ENCODE measurements at regions not wholly inside any gene's neighbourhood (a gene's known extent, or its start where the extent isn't known, plus 50 kb on each side); places are given as distances from the start of the nearest gene placed in this dataset.

GRCh38 chr7:20482071-20482470 lies 133.4 kb upstream of the ABCB5 start:
- TF ChIP-seq, protein P1, sequence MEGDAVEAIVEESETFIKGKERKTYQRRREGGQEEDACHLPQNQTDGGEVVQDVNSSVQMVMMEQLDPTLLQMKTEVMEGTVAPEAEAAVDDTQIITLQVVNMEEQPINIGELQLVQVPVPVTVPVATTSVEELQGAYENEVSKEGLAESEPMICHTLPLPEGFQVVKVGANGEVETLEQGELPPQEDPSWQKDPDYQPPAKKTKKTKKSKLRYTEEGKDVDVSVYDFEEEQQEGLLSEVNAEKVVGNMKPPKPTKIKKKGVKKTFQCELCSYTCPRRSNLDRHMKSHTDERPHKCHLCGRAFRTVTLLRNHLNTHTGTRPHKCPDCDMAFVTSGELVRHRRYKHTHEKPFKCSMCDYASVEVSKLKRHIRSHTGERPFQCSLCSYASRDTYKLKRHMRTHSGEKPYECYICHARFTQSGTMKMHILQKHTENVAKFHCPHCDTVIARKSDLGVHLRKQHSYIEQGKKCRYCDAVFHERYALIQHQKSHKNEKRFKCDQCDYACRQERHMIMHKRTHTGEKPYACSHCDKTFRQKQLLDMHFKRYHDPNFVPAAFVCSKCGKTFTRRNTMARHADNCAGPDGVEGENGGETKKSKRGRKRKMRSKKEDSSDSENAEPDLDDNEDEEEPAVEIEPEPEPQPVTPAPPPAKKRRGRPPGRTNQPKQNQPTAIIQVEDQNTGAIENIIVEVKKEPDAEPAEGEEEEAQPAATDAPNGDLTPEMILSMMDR (IDR thresholded peaks at IDR 0.05): no peak
- TF ChIP-seq POLR2A (IDR thresholded peaks at IDR 0.05): no peak

All from body of pancreas (tissue), 4 donors.